Right lobe of liver (tissue), 4 donors: ENCODE measurements at regions not wholly inside any gene's neighbourhood (a gene's known extent, or its start where the extent isn't known, plus 50 kb on each side); places are given as distances from the start of the nearest gene placed in this dataset.

ENCODE experiments used
- POLR2A ChIP-seq: fragments of 450-650 bp; IDR thresholded peaks from one replicate; pipeline ENCODE4 v1.6.1; 2017; ENCODE audit warnings: antibody characterized with exemption, mild to moderate bottlenecking
- TF ChIP-seq, protein P1 (sequence below), 4 donors: fragments of 200-600 bp in 3 of 4; fragments of 450-650 bp in 1 of 4; IDR thresholded peaks; one replicate each; pipeline versions ENCODE4 v1.5.1 to v1.8.0; 2016 to 2022; ENCODE audit warnings: antibody characterized with exemption in 4 of 4, mild to moderate bottlenecking in 2 of 4
- donor health status: DM: no; HTN: no; CAD: no.
- donor health status: DM: no; HTN: no; CAD: no.
- donor health status: DM: no; HTN: yes; CAD: no.

- TF ChIP-seq, protein P1, sequence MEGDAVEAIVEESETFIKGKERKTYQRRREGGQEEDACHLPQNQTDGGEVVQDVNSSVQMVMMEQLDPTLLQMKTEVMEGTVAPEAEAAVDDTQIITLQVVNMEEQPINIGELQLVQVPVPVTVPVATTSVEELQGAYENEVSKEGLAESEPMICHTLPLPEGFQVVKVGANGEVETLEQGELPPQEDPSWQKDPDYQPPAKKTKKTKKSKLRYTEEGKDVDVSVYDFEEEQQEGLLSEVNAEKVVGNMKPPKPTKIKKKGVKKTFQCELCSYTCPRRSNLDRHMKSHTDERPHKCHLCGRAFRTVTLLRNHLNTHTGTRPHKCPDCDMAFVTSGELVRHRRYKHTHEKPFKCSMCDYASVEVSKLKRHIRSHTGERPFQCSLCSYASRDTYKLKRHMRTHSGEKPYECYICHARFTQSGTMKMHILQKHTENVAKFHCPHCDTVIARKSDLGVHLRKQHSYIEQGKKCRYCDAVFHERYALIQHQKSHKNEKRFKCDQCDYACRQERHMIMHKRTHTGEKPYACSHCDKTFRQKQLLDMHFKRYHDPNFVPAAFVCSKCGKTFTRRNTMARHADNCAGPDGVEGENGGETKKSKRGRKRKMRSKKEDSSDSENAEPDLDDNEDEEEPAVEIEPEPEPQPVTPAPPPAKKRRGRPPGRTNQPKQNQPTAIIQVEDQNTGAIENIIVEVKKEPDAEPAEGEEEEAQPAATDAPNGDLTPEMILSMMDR (IDR thresholded peaks at IDR 0.05), result no peak
- TF ChIP-seq POLR2A, result no peak
Measured at GRCh38 chr10:50992972-50993766, 81.1 kb upstream of the PRKG1 start.
